Smooth muscle cell (in vitro differentiated cells): ENCODE measurements at regions not wholly inside any gene's neighbourhood (a gene's known extent, or its start where the extent isn't known, plus 50 kb on each side); places are given as distances from the start of the nearest gene placed in this dataset.

Experiments
- DNase-seq: peaks from one replicate; lab custom pipeline; 2025; ENCODE audit not compliant: unreplicated experiment; lab: John Stamatoyannopoulos, UW
- H2AFZ ChIP-seq: fragments of 200-600 bp; sonication (generic); 2 replicates; pipeline ENCODE4 v1.6.0; 2016; ENCODE audit warnings: antibody characterized with exemption, low read depth, mild to moderate bottlenecking
- H3F3A ChIP-seq: fragments of 200-600 bp; sonication (generic); 2 replicates; pipeline ENCODE4 v1.6.0; 2017; ENCODE audit warnings: antibody characterized with exemption, low read depth
- H3K27ac ChIP-seq: fragments of 200-600 bp; sonication (generic); 2 replicates; pipeline ENCODE4 v1.5.1; 2016; ENCODE audit warnings: low read depth, mild to moderate bottlenecking
- H3K27me3 ChIP-seq: fragments of 200-600 bp; sonication (generic); 2 replicates; pipeline ENCODE4 v1.6.1; 2016; ENCODE audit warnings: low read depth, mild to moderate bottlenecking
- H3K36me3 ChIP-seq: fragments of 200-600 bp; sonication (generic); 2 replicates; pipeline ENCODE4 v1.5.1; 2016; ENCODE audit warnings: low read depth
- H3K4me1 ChIP-seq: fragments of 200-600 bp; sonication (generic); 2 replicates; pipeline ENCODE4 v1.5.1; 2016; ENCODE audit warnings: low read depth
- H3K4me2 ChIP-seq: fragments of 200-600 bp; sonication (generic); 2 replicates; pipeline ENCODE4 v1.6.0; 2016; ENCODE audit warnings: mild to moderate bottlenecking
- H3K4me3 ChIP-seq: fragments of 200-600 bp; sonication (generic); 2 replicates; pipeline ENCODE4 v1.5.1; 2016; ENCODE audit warnings: mild to moderate bottlenecking
- H3K79me2 ChIP-seq: fragments of 200-600 bp; sonication (generic); 2 replicates; pipeline ENCODE4 v1.6.0; 2016; ENCODE audit warnings: low read depth, mild to moderate bottlenecking
- H3K9ac ChIP-seq: fragments of 200-600 bp; sonication (generic); 2 replicates; pipeline ENCODE4 v1.6.0; 2016; ENCODE audit warnings: low read depth
- H3K9me3 ChIP-seq: fragments of 200-600 bp; sonication (generic); replicated peaks from 2 replicates; pipeline ENCODE4 v1.5.1; 2016; ENCODE audit warnings: low read depth
- H4K20me1 ChIP-seq: fragments of 200-600 bp; sonication (generic); 2 replicates; pipeline ENCODE4 v1.6.0; 2016; ENCODE audit warnings: low read depth
- CTCF ChIP-seq: fragments of 200-600 bp; sonication (generic); IDR thresholded peaks from 2 replicates; pipeline ENCODE4 v1.5.1; 2017; ENCODE audit warnings: borderline replicate concordance, mild to moderate bottlenecking, antibody characterized with exemption; ENCODE audit not compliant: insufficient read depth, poor library complexity, severe bottlenecking
- WGBS: methylation state at CpG from one replicate; pipeline ENCODE4 v1.1.7; 2016; ENCODE audit warnings: low lambda C conversion rate; 5-methylcytosine and 5-hydroxymethylcytosine counted together

GRCh38 chr2:167869200-167869599, 378.2 kb downstream of the STK39 start:
- Histone ChIP-seq H3K4me1 (no peaks in the 10 kb centered on the region), H3K27ac (no peak overlapping the region), H3F3A (no peaks in the 10 kb centered on the region), H2AFZ (no peak overlapping the region), H3K36me3 (no peaks in the 10 kb centered on the region), H3K4me2 (no peak overlapping the region), H3K79me2 (no peaks in the 10 kb centered on the region), H3K9ac (no peak overlapping the region), H3K4me3 (no peak overlapping the region), H3K27me3 (no peaks in the 10 kb centered on the region), H4K20me1 (no peaks in the 10 kb centered on the region), H3K9me3 (no peaks in the 10 kb centered on the region)
- no peak for TF ChIP-seq CTCF
- 89% methylated on average over 6 of the region's 6 CpGs for WGBS
- no peak for DNase-seq

GRCh38 chr2:167863377-167863776, 384.0 kb downstream of the STK39 start:
- Histone ChIP-seq H3K4me1 (no peaks in the 10 kb centered on the region), H3K27ac (no peak overlapping the region), H3K27me3 (no peaks in the 10 kb centered on the region), H3K9ac (no peak overlapping the region), H3F3A (no peaks in the 10 kb centered on the region), H3K9me3 (no peaks in the 10 kb centered on the region), H4K20me1 (no peaks in the 10 kb centered on the region), H3K4me3 (no peak overlapping the region), H3K36me3 (no peaks in the 10 kb centered on the region), H3K79me2 (no peaks in the 10 kb centered on the region), H2AFZ (no peak overlapping the region), H3K4me2 (peak overlapping the region; percentile 16)
- DNase-seq: no peak
- 77% methylated on average over 2 of the region's 2 CpGs for WGBS
- TF ChIP-seq CTCF: no peak

GRCh38 chr2:167862782-167863181, 384.6 kb downstream of the STK39 start:
- no peaks in the 10 kb centered on the region for H3K27me3 ChIP-seq
- H3K4me1 ChIP-seq: no peaks in the 10 kb centered on the region
- H3K9ac ChIP-seq: no peak overlapping the region
- no peak for TF ChIP-seq CTCF
- H3K36me3 ChIP-seq: no peaks in the 10 kb centered on the region
- peak overlapping the region; percentile 16 for H3K4me2 ChIP-seq
- no peaks in the 10 kb centered on the region for H3K9me3 ChIP-seq
- H3K79me2 ChIP-seq: no peaks in the 10 kb centered on the region
- H3K27ac ChIP-seq: no peak overlapping the region
- DNase-seq: no peak
- no peaks in the 10 kb centered on the region for H4K20me1 ChIP-seq
- WGBS: 26% methylated on average over 3 of the region's 3 CpGs
- no peak overlapping the region for H2AFZ ChIP-seq
- no peak overlapping the region for H3K4me3 ChIP-seq
- H3F3A ChIP-seq: no peaks in the 10 kb centered on the region

GRCh38 chr2:167862296-167862695, 385.1 kb downstream of the STK39 start:
- 88% methylated on average over 4 of the region's 4 CpGs for WGBS

More at GRCh38 chr2:167862296-167862695, 385.1 kb downstream of the STK39 start:
- Histone ChIP-seq H2AFZ (no peak overlapping the region), H3K4me3 (no peak overlapping the region), H4K20me1 (no peaks in the 10 kb centered on the region), H3K9me3 (no peaks in the 10 kb centered on the region), H3K79me2 (no peaks in the 10 kb centered on the region), H3K36me3 (no peaks in the 10 kb centered on the region), H3K27ac (no peak overlapping the region), H3K27me3 (no peaks in the 10 kb centered on the region), H3K4me2 (peak overlapping the region; percentile 16), H3K9ac (no peak overlapping the region), H3F3A (no peaks in the 10 kb centered on the region), H3K4me1 (no peaks in the 10 kb centered on the region)
- TF ChIP-seq CTCF: no peak
- DNase-seq: no peak
